K562 (cell line): ENCODE measurements at regions not wholly inside any gene's neighbourhood (a gene's known extent, or its start where the extent isn't known, plus 50 kb on each side); places are given as distances from the start of the nearest gene placed in this dataset.

Experiments used
- BACH1 ChIP-seq: fragments of 200-800 bp; sonication (Bioruptor generic); IDR thresholded peaks from 2 replicates; pipeline ENCODE4 v1.6.1; 2016; ENCODE audit warnings: missing genetic modification characterization, missing compliant biosample characterization
- CCNT2 ChIP-seq: IDR thresholded peaks from 2 replicates; pipeline ENCODE4 v1.6.1; 2011; ENCODE audit warnings: borderline replicate concordance, low read depth, mild to moderate bottlenecking, moderate library complexity, mixed read lengths, low read length; ENCODE audit not compliant: insufficient read length; ENCODE audit errors: extremely low read depth
- ETV6 ChIP-seq, 3 experiments: fragments of 150-350 bp in 1 of 3; sonication (generic) in 1 of 3; formaldehyde crosslinking in 1 of 3; IDR thresholded peaks; 2 replicates each; pipeline versions ENCODE4 v1.6.1 to v1.8.0; 2014 to 2022; ENCODE audit warnings: borderline replicate concordance in 2 of 3, low read depth in 2 of 3, antibody characterized with exemption in 1 of 3, low read length in 1 of 3, mild to moderate bottlenecking in 1 of 3, missing genetic modification reagents in 1 of 3
- KAT7 ChIP-seq: sonication (generic); formaldehyde crosslinking; IDR thresholded peaks from 2 replicates; pipeline ENCODE4 v1.8.0; 2022; ENCODE audit warnings: missing genetic modification reagents, mild to moderate bottlenecking, borderline replicate concordance
- POLR2A ChIP-seq: fragments of 450-650 bp; conservative IDR thresholded peaks from 2 replicates; pipeline ENCODE4 v1.6.1; 2016
- SMC3 ChIP-seq: conservative IDR thresholded peaks from 2 replicates; pipeline ENCODE4 v1.6.1; 2011; ENCODE audit warnings: low read depth, low read length, improper control_type of control experiment; ENCODE audit not compliant: insufficient read depth
- TF ChIP-seq, protein P1 (sequence below): sonication (generic); formaldehyde crosslinking; IDR thresholded peaks from 2 replicates; pipeline ENCODE4 v1.8.1; 2023; ENCODE audit warnings: missing genetic modification reagents, mild to moderate bottlenecking, borderline replicate concordance
- TF ChIP-seq, protein P2 (sequence below), 3 experiments: IDR thresholded peaks in 2 of 3; conservative IDR thresholded peaks in 1 of 3; 2 replicates each; pipeline ENCODE4 v1.5.1; 2011 to 2012; ENCODE audit warnings: low read length in 3 of 3, mild to moderate bottlenecking in 3 of 3, control low read depth in 2 of 3, improper control_type of control experiment in 1 of 3, inconsistent platforms in 1 of 3, low read depth in 1 of 3, mixed read lengths in 1 of 3, moderate library complexity in 1 of 3; ENCODE audit not compliant: insufficient read depth in 2 of 3

DNA sequence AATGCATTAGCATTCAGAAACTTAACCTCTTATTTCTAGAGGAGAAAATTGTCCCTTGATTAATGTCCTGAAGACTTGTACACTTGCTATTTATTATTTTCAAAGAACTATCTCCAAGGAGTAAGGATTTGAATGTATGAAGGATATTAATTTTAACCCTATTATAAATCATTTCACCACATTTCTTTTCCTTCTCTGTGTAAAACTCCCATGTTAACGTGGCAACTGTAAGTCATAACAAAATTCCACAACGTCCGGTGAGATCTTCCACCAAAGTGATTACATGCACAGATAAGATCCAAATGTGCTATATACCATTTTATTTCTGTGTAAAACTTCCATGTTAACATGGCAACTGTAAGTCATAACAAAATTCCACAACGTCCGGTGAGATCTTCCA, 229.1 kb upstream of the ARHGEF26 start:
- no peak for TF ChIP-seq CCNT2
- TF ChIP-seq, protein P1, sequence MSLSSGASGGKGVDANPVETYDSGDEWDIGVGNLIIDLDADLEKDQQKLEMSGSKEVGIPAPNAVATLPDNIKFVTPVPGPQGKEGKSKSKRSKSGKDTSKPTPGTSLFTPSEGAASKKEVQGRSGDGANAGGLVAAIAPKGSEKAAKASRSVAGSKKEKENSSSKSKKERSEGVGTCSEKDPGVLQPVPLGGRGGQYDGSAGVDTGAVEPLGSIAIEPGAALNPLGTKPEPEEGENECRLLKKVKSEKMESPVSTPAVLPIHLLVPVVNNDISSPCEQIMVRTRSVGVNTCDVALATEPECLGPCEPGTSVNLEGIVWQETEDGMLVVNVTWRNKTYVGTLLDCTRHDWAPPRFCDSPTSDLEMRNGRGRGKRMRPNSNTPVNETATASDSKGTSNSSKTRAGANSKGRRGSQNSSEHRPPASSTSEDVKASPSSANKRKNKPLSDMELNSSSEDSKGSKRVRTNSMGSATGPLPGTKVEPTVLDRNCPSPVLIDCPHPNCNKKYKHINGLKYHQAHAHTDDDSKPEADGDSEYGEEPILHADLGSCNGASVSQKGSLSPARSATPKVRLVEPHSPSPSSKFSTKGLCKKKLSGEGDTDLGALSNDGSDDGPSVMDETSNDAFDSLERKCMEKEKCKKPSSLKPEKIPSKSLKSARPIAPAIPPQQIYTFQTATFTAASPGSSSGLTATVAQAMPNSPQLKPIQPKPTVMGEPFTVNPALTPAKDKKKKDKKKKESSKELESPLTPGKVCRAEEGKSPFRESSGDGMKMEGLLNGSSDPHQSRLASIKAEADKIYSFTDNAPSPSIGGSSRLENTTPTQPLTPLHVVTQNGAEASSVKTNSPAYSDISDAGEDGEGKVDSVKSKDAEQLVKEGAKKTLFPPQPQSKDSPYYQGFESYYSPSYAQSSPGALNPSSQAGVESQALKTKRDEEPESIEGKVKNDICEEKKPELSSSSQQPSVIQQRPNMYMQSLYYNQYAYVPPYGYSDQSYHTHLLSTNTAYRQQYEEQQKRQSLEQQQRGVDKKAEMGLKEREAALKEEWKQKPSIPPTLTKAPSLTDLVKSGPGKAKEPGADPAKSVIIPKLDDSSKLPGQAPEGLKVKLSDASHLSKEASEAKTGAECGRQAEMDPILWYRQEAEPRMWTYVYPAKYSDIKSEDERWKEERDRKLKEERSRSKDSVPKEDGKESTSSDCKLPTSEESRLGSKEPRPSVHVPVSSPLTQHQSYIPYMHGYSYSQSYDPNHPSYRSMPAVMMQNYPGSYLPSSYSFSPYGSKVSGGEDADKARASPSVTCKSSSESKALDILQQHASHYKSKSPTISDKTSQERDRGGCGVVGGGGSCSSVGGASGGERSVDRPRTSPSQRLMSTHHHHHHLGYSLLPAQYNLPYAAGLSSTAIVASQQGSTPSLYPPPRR (CRISPR knock-in tag): no peak
- no peak for TF ChIP-seq BACH1 (tag)
- TF ChIP-seq, protein P2, sequence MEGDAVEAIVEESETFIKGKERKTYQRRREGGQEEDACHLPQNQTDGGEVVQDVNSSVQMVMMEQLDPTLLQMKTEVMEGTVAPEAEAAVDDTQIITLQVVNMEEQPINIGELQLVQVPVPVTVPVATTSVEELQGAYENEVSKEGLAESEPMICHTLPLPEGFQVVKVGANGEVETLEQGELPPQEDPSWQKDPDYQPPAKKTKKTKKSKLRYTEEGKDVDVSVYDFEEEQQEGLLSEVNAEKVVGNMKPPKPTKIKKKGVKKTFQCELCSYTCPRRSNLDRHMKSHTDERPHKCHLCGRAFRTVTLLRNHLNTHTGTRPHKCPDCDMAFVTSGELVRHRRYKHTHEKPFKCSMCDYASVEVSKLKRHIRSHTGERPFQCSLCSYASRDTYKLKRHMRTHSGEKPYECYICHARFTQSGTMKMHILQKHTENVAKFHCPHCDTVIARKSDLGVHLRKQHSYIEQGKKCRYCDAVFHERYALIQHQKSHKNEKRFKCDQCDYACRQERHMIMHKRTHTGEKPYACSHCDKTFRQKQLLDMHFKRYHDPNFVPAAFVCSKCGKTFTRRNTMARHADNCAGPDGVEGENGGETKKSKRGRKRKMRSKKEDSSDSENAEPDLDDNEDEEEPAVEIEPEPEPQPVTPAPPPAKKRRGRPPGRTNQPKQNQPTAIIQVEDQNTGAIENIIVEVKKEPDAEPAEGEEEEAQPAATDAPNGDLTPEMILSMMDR (IDR thresholded peaks at IDR 0.05 in 2 of 3, conservative IDR thresholded peaks at IDR 0.05 in 1 of 3; ENCODE audit: insufficient read depth in 2 of 3, low read depth in 1 of 3, low read length in 3 of 3): no peak
- no peak for TF ChIP-seq KAT7 (CRISPR knock-in tag)
- TF ChIP-seq SMC3: no peak
- no peak for TF ChIP-seq POLR2A
- TF ChIP-seq ETV6 (IDR thresholded peaks at IDR 0.05; ENCODE audit: borderline replicate concordance in 1 of 2, low read depth in 2 of 2, low read length in 1 of 2): no peak
- no peak for TF ChIP-seq ETV6 (CRISPR knock-in tag; IDR thresholded peaks at IDR 0.05; ENCODE audit: borderline replicate concordance)
